Stimulated activated CD8-positive, alpha-beta memory T cell treated with anti-CD3 and anti-CD28 coated beads, Interleukin-12 subunit alpha, Interleukin-12 subunit beta, amount 100 ng/mL, for 24 hours (primary cell): ENCODE measurements at regions not wholly inside any gene's neighbourhood (a gene's known extent, or its start where the extent isn't known, plus 50 kb on each side); places are given as distances from the start of the nearest gene placed in this dataset.
"Not testable (repeated sequence)": the region's sequence is repeated elsewhere in the genome, so short reads cannot be mapped to it uniquely, and the experiment has no call there.

ENCODE experiments used
- DNase-seq: peaks from one replicate; pipeline ENCODE4 v3.0.0-alpha.2; 2020; ENCODE audit errors: extremely low read depth

GRCh38 chr3:195970873-195971272 lies 62.5 kb upstream of the TNK2 start:
- not testable (repeated sequence) for DNase-seq

- not testable (repeated sequence) for DNase-seq
These were observed 61.8 kb upstream of the TNK2 start for GRCh38 chr3:195969838-195970776.

GRCh38 chr3:195969341-195969740 lies 61.0 kb upstream of the TNK2 start:
- DNase-seq = not testable (repeated sequence)

- not testable (repeated sequence) for DNase-seq
These were observed 59.8 kb upstream of the TNK2 start for GRCh38 chr3:195968104-195968503.

GRCh38 chr3:195967387-195967720 lies 59.0 kb upstream of the TNK2 start:
- DNase-seq = not testable (repeated sequence)

- not testable (repeated sequence) for DNase-seq
These were observed 58.4 kb upstream of the TNK2 start for GRCh38 chr3:195966563-195967386.

- not testable (repeated sequence) for DNase-seq
These were observed 56.9 kb upstream of the TNK2 start for GRCh38 chr3:195965217-195965616.

GRCh38 chr3:195964318-195965107 lies 56.2 kb upstream of the TNK2 start:
- DNase-seq = not testable (repeated sequence)

GRCh38 chr3:195962222-195962621 lies 53.9 kb upstream of the TNK2 start:
- DNase-seq = not testable (repeated sequence)

GRCh38 chr3:195960971-195961775 lies 52.8 kb upstream of the TNK2 start:
- DNase-seq = not testable (repeated sequence)

GRCh38 chr3:195960164-195960563 lies 51.8 kb upstream of the TNK2 start:
- not testable (repeated sequence) for DNase-seq

- not testable (repeated sequence) for DNase-seq
These were observed 51.2 kb upstream of the TNK2 start for GRCh38 chr3:195959367-195960157.

GRCh38 chr3:195958736-195959135 lies 50.4 kb upstream of the TNK2 start:
- DNase-seq = not testable (repeated sequence)
